ENCODE measurements at regions not wholly inside any gene's neighbourhood (a gene's known extent, or its start where the extent isn't known, plus 50 kb on each side); places are given as distances from the start of the nearest gene placed in this dataset.

GRCh38 chr3:144054766-144055165 lies 83.1 kb downstream of the DIPK2A start:
- TF ChIP-seq EZH2 (IDR thresholded peaks at IDR 0.05; ENCODE audit: borderline replicate concordance, low read length) = no peak
- TF ChIP-seq CTCF (conservative IDR thresholded peaks at IDR 0.05 in 1 of 2, IDR thresholded peaks at IDR 0.05 in 1 of 2; ENCODE audit: extremely low read depth in 1 of 2, insufficient read depth in 1 of 2, low read depth in 1 of 2, low read length in 2 of 2) = no peak
